A172 (cell line): ENCODE measurements at regions not wholly inside any gene's neighbourhood (a gene's known extent, or its start where the extent isn't known, plus 50 kb on each side); places are given as distances from the start of the nearest gene placed in this dataset.

Experiments used
- DNase-seq: peaks from one replicate; pipeline ENCODE4 v3.0.0-alpha.2; 2015; ENCODE audit warnings: low spot score

GRCh38 chr2:67970542-67970941, 92.3 kb downstream of the C1D start:
- no peak for DNase-seq

GRCh38 chr2:67974559-67975430, 88.0 kb downstream of the C1D start:
- peak; percentile 18 for DNase-seq

- no peak for DNase-seq
These were observed 85.3 kb downstream of the C1D start for GRCh38 chr2:67977464-67977863.

GRCh38 chr2:67982956-67983355, 79.8 kb downstream of the C1D start:
- DNase-seq = no peak

GRCh38 chr2:67984600-67984999, 78.2 kb downstream of the C1D start:
- no peak for DNase-seq

GRCh38 chr2:67985586-67985985, 77.2 kb downstream of the C1D start:
- no peak for DNase-seq

GRCh38 chr2:67986258-67986657, 76.5 kb downstream of the C1D start:
- DNase-seq = no peak
